HG03575 (cell line): ENCODE measurements at regions not wholly inside any gene's neighbourhood (a gene's known extent, or its start where the extent isn't known, plus 50 kb on each side); places are given as distances from the start of the nearest gene placed in this dataset.

Experiments
- ATAC-seq: cut with Tn5 transposase; IDR thresholded peaks from one replicate; pipeline ENCODE4 v1.9.1; 2021; ENCODE audit not compliant: unreplicated experiment, insufficient number of reproducible peaks, low FRiP score; ENCODE audit errors: extremely low read depth

GRCh38 chr21:24289539-24289938, 1317.7 kb downstream of the MRPL39 start:
- no peak for ATAC-seq

- ATAC-seq, result no peak
These were observed 1326.7 kb downstream of the MRPL39 start for GRCh38 chr21:24280596-24280995.

GRCh38 chr21:24278711-24279110, 1328.6 kb downstream of the MRPL39 start:
- no peak for ATAC-seq

- ATAC-seq, result no peak
These were observed 1331.1 kb downstream of the MRPL39 start for GRCh38 chr21:24276204-24276603.

GRCh38 chr21:24275616-24276015, 1331.7 kb downstream of the MRPL39 start:
- no peak for ATAC-seq

- no peak for ATAC-seq
These were observed 1334.8 kb downstream of the MRPL39 start for GRCh38 chr21:24272521-24272938.

GRCh38 chr21:24265987-24266386, 1341.3 kb downstream of the MRPL39 start:
- no peak for ATAC-seq

- no peak for ATAC-seq
These were observed 1346.5 kb downstream of the MRPL39 start for GRCh38 chr21:24260751-24261150.

GRCh38 chr21:24259241-24259640, 1348.0 kb downstream of the MRPL39 start:
- no peak for ATAC-seq

GRCh38 chr21:24255591-24255990, 1351.7 kb downstream of the MRPL39 start:
- no peak for ATAC-seq

- ATAC-seq, result no peak
These were observed 1381.8 kb downstream of the MRPL39 start for GRCh38 chr21:24225431-24225830.

GRCh38 chr21:24224422-24224821, 1382.9 kb downstream of the MRPL39 start:
- no peak for ATAC-seq

- no peak for ATAC-seq
These were observed 1383.7 kb downstream of the MRPL39 start for GRCh38 chr21:24223624-24224023.

- no peak for ATAC-seq
These were observed 1384.6 kb downstream of the MRPL39 start for GRCh38 chr21:24222676-24223075.

- ATAC-seq, result no peak
These were observed 1386.8 kb downstream of the MRPL39 start for GRCh38 chr21:24220446-24220845.

GRCh38 chr21:24217151-24217550, 1390.1 kb downstream of the MRPL39 start:
- no peak for ATAC-seq

- no peak for ATAC-seq
These were observed 1397.2 kb downstream of the MRPL39 start for GRCh38 chr21:24210130-24210529.

GRCh38 chr21:24208562-24209260, 1398.6 kb downstream of the MRPL39 start:
- ATAC-seq, result no peak

- ATAC-seq, result no peak
These were observed 1402.0 kb downstream of the MRPL39 start for GRCh38 chr21:24205319-24205718.

- no peak for ATAC-seq
These were observed 1402.6 kb downstream of the MRPL39 start for GRCh38 chr21:24204641-24205040.

- peak; percentile 51 for ATAC-seq
These were observed 1407.2 kb downstream of the MRPL39 start for GRCh38 chr21:24200052-24200451.
